Stimulated activated CD4-positive, alpha-beta T cell treated with anti-CD3 and anti-CD28 coated beads, Interleukin-15, amount 100 ng/mL, for 48 hours (primary cell): ENCODE measurements at regions not wholly inside any gene's neighbourhood (a gene's known extent, or its start where the extent isn't known, plus 50 kb on each side); places are given as distances from the start of the nearest gene placed in this dataset.
A peak's percentile ranks its signal among the peaks of the same experiment; 100 is the strongest.

Experiments used
- DNase-seq, 2 donors: peaks; one replicate each; pipeline ENCODE4 v3.0.0-alpha.2; 2020; ENCODE audit warnings: low read depth in 2 of 2

GRCh38 chr9:94159069-94159939, 75.0 kb downstream of the PTPDC1 start:
- DNase-seq: no peak

GRCh38 chr9:94160594-94161501, 76.6 kb downstream of the PTPDC1 start:
- DNase-seq: no peak

- no peak for DNase-seq
These were observed 77.4 kb downstream of the PTPDC1 start for GRCh38 chr9:94161673-94162072.

- no peak for DNase-seq
These were observed 80.7 kb downstream of the PTPDC1 start for GRCh38 chr9:94164806-94165549.

- DNase-seq: peak; percentile 94 to 95
These were observed 81.5 kb downstream of the PTPDC1 start for GRCh38 chr9:94165592-94166235.

GRCh38 chr9:94166236-94166975, 82.1 kb downstream of the PTPDC1 start:
- DNase-seq: peak; percentile 91 to 93

GRCh38 chr9:94166976-94167346, 82.7 kb downstream of the PTPDC1 start:
- DNase-seq: no peak

- DNase-seq: no peak
These were observed 83.2 kb downstream of the PTPDC1 start for GRCh38 chr9:94167376-94167890.

GRCh38 chr9:94168203-94169000, 84.1 kb downstream of the PTPDC1 start:
- DNase-seq: no peak

GRCh38 chr9:94169968-94170367, 85.7 kb downstream of the PTPDC1 start:
- no peak for DNase-seq

- DNase-seq: peak; percentile 20 to 35
These were observed 85.5 kb upstream of the ZNF169 start for GRCh38 chr9:94173632-94174031.

GRCh38 chr9:94174164-94174563, 84.9 kb upstream of the ZNF169 start:
- no peak for DNase-seq

GRCh38 chr9:94175669-94176068, 83.4 kb upstream of the ZNF169 start:
- no peak for DNase-seq

- DNase-seq: no peak
These were observed 82.5 kb upstream of the ZNF169 start for GRCh38 chr9:94176608-94177007.

GRCh38 chr9:94178927-94179326, 80.2 kb upstream of the ZNF169 start:
- DNase-seq: no peak

- DNase-seq: no peak
These were observed 77.5 kb upstream of the ZNF169 start for GRCh38 chr9:94181408-94182181.

- no peak for DNase-seq
These were observed 76.6 kb upstream of the ZNF169 start for GRCh38 chr9:94182532-94182931.

GRCh38 chr9:94183240-94183999, 75.7 kb upstream of the ZNF169 start:
- no peak for DNase-seq
